Forelimb muscle (tissue), 1 donor: ENCODE measurements at regions not wholly inside any gene's neighbourhood (a gene's known extent, or its start where the extent isn't known, plus 50 kb on each side); places are given as distances from the start of the nearest gene placed in this dataset.

Experiments used
- DNase-seq: peaks from one replicate; pipeline ENCODE4 v3.0.0-alpha.2; 2013; ENCODE audit warnings: low read depth

- DNase-seq = peak; percentile 39
Observed at GRCh38 chr1:17488995-17489767, 49.7 kb upstream of the RCC2 start.
